Activated CD8-positive, alpha-beta T cell treated with anti-CD3 and anti-CD28 coated beads for 36 hours (primary cell): ENCODE measurements at regions not wholly inside any gene's neighbourhood (a gene's known extent, or its start where the extent isn't known, plus 50 kb on each side); places are given as distances from the start of the nearest gene placed in this dataset.

Experiments used
- ATAC-seq: fragments of 200-7000 bp; cut with Tn5 transposase; one replicate; pipeline ENCODE4 v1.10.0; 2021; ENCODE audit warnings: mild to moderate bottlenecking, moderate library complexity
- CTCF ChIA-PET: fragments of 350-600 bp; sonication (Branson Sonifier 250); formaldehyde crosslinking; loops from one replicate; lab custom pipeline; 2021; ENCODE audit warnings: antibody characterized with exemption; lab: Charles Lee
- POLR2A ChIA-PET: fragments of 350-600 bp; sonication (Branson Sonifier 250); formaldehyde crosslinking; loops from one replicate; lab custom pipeline; 2021; ENCODE audit warnings: antibody characterized with exemption; lab: Charles Lee
- DNase-seq: peaks from one replicate; pipeline ENCODE4 v3.0.0-alpha.2; 2020
- H3K27ac Mint-ChIP-seq: one replicate; pipeline ENCODE4 v1.8.0; 2021; ENCODE audit warnings: mild to moderate bottlenecking, mixed read lengths
- H3K27me3 Mint-ChIP-seq: one replicate; pipeline ENCODE4 v1.8.0; 2021; ENCODE audit warnings: mixed read lengths
- H3K36me3 Mint-ChIP-seq: one replicate; pipeline ENCODE4 v1.8.0; 2021; ENCODE audit warnings: low read depth, mixed read lengths
- H3K4me1 Mint-ChIP-seq: one replicate; pipeline ENCODE4 v1.8.0; 2021; ENCODE audit warnings: low read depth, mixed read lengths
- H3K4me3 Mint-ChIP-seq: one replicate; pipeline ENCODE4 v1.8.0; 2021; ENCODE audit warnings: mild to moderate bottlenecking, moderate library complexity, mixed read lengths
- H3K9me3 Mint-ChIP-seq: one replicate; pipeline ENCODE4 v1.8.0; 2021; ENCODE audit warnings: mixed read lengths
- CTCF ChIP-seq: fragments of 200-600 bp; IDR thresholded peaks from one replicate; pipeline ENCODE4 v1.8.0; 2022; ENCODE audit warnings: antibody characterized with exemption, mild to moderate bottlenecking
- intact Hi-C: fragments of 100-400 bp; cut with micrococcal nuclease; formaldehyde crosslinking; loops from one replicate; pipeline ENCODE4 v1.10.0; 2022

DNA sequence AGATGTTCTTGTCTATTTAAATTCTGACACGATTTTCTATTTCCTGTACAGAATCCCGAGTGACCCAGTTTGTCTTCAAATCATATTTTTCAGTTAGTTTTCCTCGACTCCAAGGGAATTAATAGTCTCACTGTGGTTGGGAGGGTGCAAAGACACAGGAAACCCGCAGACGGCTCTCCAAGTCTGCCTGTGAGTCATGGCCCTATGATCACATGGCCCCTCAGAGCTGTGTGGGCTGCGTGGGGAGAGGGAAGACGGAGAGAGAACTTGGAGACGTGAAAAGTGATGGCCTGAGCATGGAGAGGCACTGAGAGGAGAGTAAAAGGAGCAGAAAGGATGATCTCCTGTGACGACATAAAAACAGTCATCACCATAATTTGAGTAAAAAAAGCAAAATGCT is 989.9 kb downstream of the DCDC2C start:
- ChIA-PET CTCF (no interaction called here), POLR2A (no interaction called here)
- H3K4me3 Mint-ChIP-seq, result no peak overlapping the region
- H3K9me3 Mint-ChIP-seq, result peaks cover 16% of the 10 kb centered on the region
- DNase-seq (no peak), ATAC-seq (no peak)
- H3K27ac Mint-ChIP-seq, result no peak overlapping the region
- intact Hi-C loops, result no loop called here
- H3K36me3 Mint-ChIP-seq, result no peaks in the 10 kb centered on the region
- no peaks in the 10 kb centered on the region for H3K27me3 Mint-ChIP-seq
- no peak for TF ChIP-seq CTCF
- no peaks in the 10 kb centered on the region for H3K4me1 Mint-ChIP-seq

- Mint-ChIP-seq H3K4me3 (no peak overlapping the region), H3K36me3 (no peaks in the 10 kb centered on the region), H3K9me3 (peaks cover 8% of the 10 kb centered on the region), H3K27me3 (no peaks in the 10 kb centered on the region), H3K27ac (no peak overlapping the region), H3K4me1 (no peaks in the 10 kb centered on the region)
- intact Hi-C loops, result no loop called here
- ATAC-seq (no peak), DNase-seq (no peak)
- no peak for TF ChIP-seq CTCF
- CTCF ChIA-PET, result no interaction called here
- POLR2A ChIA-PET, result no interaction called here
Measured at GRCh38 chr2:4695281-4695861, 992.0 kb downstream of the DCDC2C start.

- Mint-ChIP-seq H3K9me3 (peaks cover 27% of the 10 kb centered on the region), H3K27me3 (no peaks in the 10 kb centered on the region), H3K4me1 (no peaks in the 10 kb centered on the region), H3K36me3 (no peaks in the 10 kb centered on the region), H3K27ac (no peak overlapping the region), H3K4me3 (no peak overlapping the region)
- DNase-seq, result no peak
- intact Hi-C loops, result no loop called here
- TF ChIP-seq CTCF, result no peak
- ATAC-seq, result no peak
- POLR2A ChIA-PET, result no interaction called here
- CTCF ChIA-PET, result no interaction called here
Measured at GRCh38 chr2:4715065-4715464, 977.1 kb upstream of the SOX11 start.

DNA sequence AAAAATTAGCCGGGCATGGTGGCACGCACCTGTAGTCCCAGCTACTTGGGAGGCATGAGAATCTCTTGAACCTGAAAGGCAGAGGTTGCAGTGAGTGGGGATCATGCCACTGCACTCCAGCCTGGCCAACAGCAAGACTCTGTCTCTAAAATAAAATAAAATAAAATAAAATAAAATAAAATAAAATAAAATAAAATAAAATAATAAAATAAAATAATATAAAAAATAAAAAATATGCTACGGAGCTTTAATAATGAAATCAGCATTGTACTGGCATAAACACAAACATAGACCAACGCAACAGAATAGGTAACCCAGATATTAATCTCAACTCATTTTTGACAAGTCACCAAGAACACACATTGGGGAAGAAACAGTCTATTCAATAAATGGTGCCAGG is 973.4 kb upstream of the SOX11 start:
- no peaks in the 10 kb centered on the region for H3K4me1 Mint-ChIP-seq
- CTCF ChIA-PET, result no interaction called here
- TF ChIP-seq CTCF, result no peak
- H3K4me3 Mint-ChIP-seq, result no peak overlapping the region
- no peak for ATAC-seq
- intact Hi-C loops, result no loop called here
- POLR2A ChIA-PET, result no interaction called here
- H3K9me3 Mint-ChIP-seq, result peaks cover 29% of the 10 kb centered on the region
- H3K27ac Mint-ChIP-seq, result no peak overlapping the region
- no peaks in the 10 kb centered on the region for H3K36me3 Mint-ChIP-seq
- H3K27me3 Mint-ChIP-seq, result no peaks in the 10 kb centered on the region
- DNase-seq, result no peak

DNA sequence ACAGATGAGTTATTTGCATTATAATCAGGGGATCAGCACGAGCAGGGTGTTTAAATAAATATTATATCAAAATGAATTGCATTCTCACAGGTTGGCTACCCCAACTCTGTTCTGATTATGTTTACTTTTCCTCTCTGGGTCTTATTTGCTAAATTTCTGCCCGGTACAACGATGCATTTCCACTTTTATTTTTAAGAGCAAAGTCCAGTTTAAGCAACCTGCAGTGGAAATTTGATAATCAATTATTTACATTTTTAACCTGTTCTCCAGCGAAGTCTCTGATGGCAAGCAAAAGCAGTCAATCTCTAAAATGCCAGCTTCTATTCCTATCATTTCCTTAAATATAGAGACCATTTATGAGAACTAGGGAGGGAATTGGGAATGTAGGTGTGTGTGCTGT is 966.6 kb upstream of the SOX11 start:
- intact Hi-C loops, result no loop called here
- Mint-ChIP-seq H3K4me1 (no peaks in the 10 kb centered on the region), H3K27ac (no peak overlapping the region), H3K4me3 (no peak overlapping the region), H3K36me3 (no peaks in the 10 kb centered on the region), H3K27me3 (no peaks in the 10 kb centered on the region), H3K9me3 (peaks cover 6% of the 10 kb centered on the region)
- POLR2A ChIA-PET, result no interaction called here
- CTCF ChIA-PET, result no interaction called here
- DNase-seq (no peak), ATAC-seq (no peak)
- no peak for TF ChIP-seq CTCF
